OCI-LY3 (cell line): ENCODE measurements at regions not wholly inside any gene's neighbourhood (a gene's known extent, or its start where the extent isn't known, plus 50 kb on each side); places are given as distances from the start of the nearest gene placed in this dataset.

Source experiments
- H2AFZ ChIP-seq: fragments of 200-600, 300-600 bp; shearing (Covaris generic); 2 replicates; pipeline ENCODE4 v1.6.0; 2014; ENCODE audit warnings: antibody characterized with exemption, low read depth, low read length
- H3K27ac ChIP-seq: fragments of 200-600, 300-600 bp; sonication (generic); 2 replicates; pipeline ENCODE4 v1.5.1; 2014; ENCODE audit warnings: mild to moderate bottlenecking, low read length, moderate library complexity, mixed read lengths
- H3K27me3 ChIP-seq: fragments of 200-600, 300-600 bp; sonication (generic); 2 replicates; pipeline ENCODE4 v1.6.1; 2014; ENCODE audit warnings: low read depth, low read length, mixed read lengths
- H3K36me3 ChIP-seq: fragments of 200-600, 300-600 bp; sonication (generic); replicated peaks from 2 replicates; pipeline ENCODE3; 2014; ENCODE audit warnings: low read depth, low read length, mixed read lengths
- H3K4me1 ChIP-seq: fragments of 300-600, 200-600 bp; sonication (generic); 2 replicates; pipeline ENCODE4 v1.6.1; 2014; ENCODE audit warnings: low read length, mixed read lengths
- H3K4me2 ChIP-seq: fragments of 200-600, 300-600 bp; sonication (generic); 2 replicates; pipeline ENCODE4 v1.6.1; 2014; ENCODE audit warnings: low read length, mixed read lengths
- H3K4me3 ChIP-seq: fragments of 300-600, 200-600 bp; sonication (generic); 2 replicates; pipeline ENCODE4 v1.5.1; 2014; ENCODE audit warnings: antibody characterized with exemption, mild to moderate bottlenecking, low read length, moderate library complexity
- H3K79me2 ChIP-seq: fragments of 300-600, 200-600 bp; shearing (Covaris generic); 2 replicates; pipeline ENCODE4 v1.6.1; 2014; ENCODE audit warnings: mild to moderate bottlenecking, low read length, mixed read lengths
- H3K9ac ChIP-seq: fragments of 300-600, 200-600 bp; shearing (Covaris generic); 2 replicates; pipeline ENCODE4 v1.6.0; 2014; ENCODE audit warnings: mild to moderate bottlenecking, low read length, moderate library complexity
- H3K9me3 ChIP-seq: fragments of 200-600, 300-600 bp; shearing (Covaris generic); 2 replicates; pipeline ENCODE4 v1.6.1; 2014; ENCODE audit warnings: low read length, mixed read lengths; ENCODE audit not compliant: insufficient read depth
- H4K20me1 ChIP-seq: fragments of 200-600, 300-600 bp; sonication (generic); 2 replicates; pipeline ENCODE4 v1.6.1; 2016; ENCODE audit warnings: low read length, mixed read lengths; ENCODE audit not compliant: insufficient read depth
- EZH2phosphoT487 ChIP-seq: fragments of 200-600 bp; shearing (Covaris generic); IDR thresholded peaks from 2 replicates; pipeline ENCODE4 v1.6.1; 2018; ENCODE audit warnings: antibody characterized with exemption, mixed run types, low read depth
- TF ChIP-seq, protein P1 (sequence below): fragments of 200-600, 300-600 bp; sonication (generic); IDR thresholded peaks from 2 replicates; pipeline ENCODE4 v1.5.1; 2014; ENCODE audit warnings: antibody characterized with exemption, low read length, low read depth

- no peak overlapping the region for H3K4me2 ChIP-seq
- H3K36me3 ChIP-seq, result no peaks in the 10 kb centered on the region
- no peak overlapping the region for H3K9ac ChIP-seq
- H3K9me3 ChIP-seq, result no peaks in the 10 kb centered on the region
- H3K4me3 ChIP-seq, result no peak overlapping the region
- H2AFZ ChIP-seq, result no peak overlapping the region
- H3K4me1 ChIP-seq, result no peaks in the 10 kb centered on the region
- TF ChIP-seq, protein P1, sequence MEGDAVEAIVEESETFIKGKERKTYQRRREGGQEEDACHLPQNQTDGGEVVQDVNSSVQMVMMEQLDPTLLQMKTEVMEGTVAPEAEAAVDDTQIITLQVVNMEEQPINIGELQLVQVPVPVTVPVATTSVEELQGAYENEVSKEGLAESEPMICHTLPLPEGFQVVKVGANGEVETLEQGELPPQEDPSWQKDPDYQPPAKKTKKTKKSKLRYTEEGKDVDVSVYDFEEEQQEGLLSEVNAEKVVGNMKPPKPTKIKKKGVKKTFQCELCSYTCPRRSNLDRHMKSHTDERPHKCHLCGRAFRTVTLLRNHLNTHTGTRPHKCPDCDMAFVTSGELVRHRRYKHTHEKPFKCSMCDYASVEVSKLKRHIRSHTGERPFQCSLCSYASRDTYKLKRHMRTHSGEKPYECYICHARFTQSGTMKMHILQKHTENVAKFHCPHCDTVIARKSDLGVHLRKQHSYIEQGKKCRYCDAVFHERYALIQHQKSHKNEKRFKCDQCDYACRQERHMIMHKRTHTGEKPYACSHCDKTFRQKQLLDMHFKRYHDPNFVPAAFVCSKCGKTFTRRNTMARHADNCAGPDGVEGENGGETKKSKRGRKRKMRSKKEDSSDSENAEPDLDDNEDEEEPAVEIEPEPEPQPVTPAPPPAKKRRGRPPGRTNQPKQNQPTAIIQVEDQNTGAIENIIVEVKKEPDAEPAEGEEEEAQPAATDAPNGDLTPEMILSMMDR, result no peak
- TF ChIP-seq EZH2phosphoT487, result no peak
- H3K79me2 ChIP-seq, result no peaks in the 10 kb centered on the region
- H3K27ac ChIP-seq, result no peak overlapping the region
- H3K27me3 ChIP-seq, result peaks cover 12% of the 10 kb centered on the region; the same call in 1 of the 2 replicates
- H4K20me1 ChIP-seq, result no peaks in the 10 kb centered on the region
These were observed 295.3 kb downstream of the SP3 start for GRCh38 chr2:173669888-173670287.

GRCh38 chr2:173672573-173673340 lies 292.4 kb downstream of the SP3 start:
- no peak for TF ChIP-seq EZH2phosphoT487
- TF ChIP-seq, protein P1, result no peak
- no peaks in the 10 kb centered on the region for H3K4me1 ChIP-seq

DNA sequence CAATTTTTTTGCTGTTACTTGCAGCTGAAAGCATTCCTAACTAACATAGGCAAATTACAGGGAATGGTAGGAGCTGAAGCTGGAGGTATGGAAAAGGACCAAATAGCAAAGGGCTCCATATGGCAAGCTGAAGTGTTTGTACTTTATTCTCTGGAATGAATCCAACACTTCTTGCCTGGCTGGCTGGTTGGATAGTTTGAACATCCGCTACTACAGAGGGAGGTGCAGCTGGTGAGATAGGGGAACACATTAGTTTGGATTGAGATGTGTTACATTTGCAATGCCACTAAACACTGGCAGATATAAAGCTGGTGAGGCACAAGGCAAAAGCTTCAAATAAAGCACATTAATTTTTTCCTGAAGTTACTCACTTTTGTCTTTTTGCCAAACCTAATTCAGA lies 291.5 kb downstream of the SP3 start:
- Histone ChIP-seq H2AFZ (no peak overlapping the region), H3K36me3 (no peaks in the 10 kb centered on the region), H4K20me1 (no peaks in the 10 kb centered on the region), H3K9me3 (no peaks in the 10 kb centered on the region), H3K27ac (no peak overlapping the region), H3K4me2 (no peak overlapping the region), H3K27me3 (peaks cover 15% of the 10 kb centered on the region), H3K4me3 (no peak overlapping the region), H3K9ac (no peak overlapping the region), H3K4me1 (no peaks in the 10 kb centered on the region), H3K79me2 (no peaks in the 10 kb centered on the region)
- no peak for TF ChIP-seq EZH2phosphoT487
- TF ChIP-seq, protein P1, result no peak

More at GRCh38 chr2:173672573-173673340, 292.4 kb downstream of the SP3 start:
- Histone ChIP-seq H3K4me2 (no peak overlapping the region), H3K36me3 (no peaks in the 10 kb centered on the region), H2AFZ (no peak overlapping the region), H3K9me3 (no peaks in the 10 kb centered on the region), H3K4me3 (no peak overlapping the region), H3K27ac (no peak overlapping the region), H4K20me1 (no peaks in the 10 kb centered on the region), H3K27me3 (peaks cover 9% of the 10 kb centered on the region; the same call in 1 of the 2 replicates), H3K9ac (no peak overlapping the region), H3K79me2 (no peaks in the 10 kb centered on the region)

DNA sequence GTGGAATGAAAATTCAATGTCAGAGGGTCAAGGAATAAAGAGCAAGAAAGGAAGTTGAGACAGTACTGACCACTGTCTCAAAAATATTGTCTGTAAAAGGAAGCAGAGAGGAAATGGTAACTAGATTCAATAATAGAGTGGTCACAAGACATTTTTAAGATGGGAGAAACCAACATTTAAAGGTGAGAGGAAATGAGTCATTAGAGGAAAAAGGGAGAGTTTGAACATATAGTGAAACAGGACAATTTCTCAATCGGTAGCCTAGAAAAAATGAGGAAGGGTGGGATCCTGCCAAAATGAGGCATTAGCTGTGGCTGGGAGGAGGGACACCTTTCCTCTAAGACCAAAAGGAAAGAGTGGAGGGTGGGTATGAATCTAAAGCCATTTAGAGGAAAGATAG lies 288.5 kb downstream of the SP3 start:
- no peaks in the 10 kb centered on the region for H4K20me1 ChIP-seq
- H3K9ac ChIP-seq, result no peak overlapping the region
- no peaks in the 10 kb centered on the region for H3K9me3 ChIP-seq
- no peaks in the 10 kb centered on the region for H3K79me2 ChIP-seq
- H3K36me3 ChIP-seq, result no peaks in the 10 kb centered on the region
- H3K27ac ChIP-seq, result no peak overlapping the region
- H3K4me2 ChIP-seq, result no peak overlapping the region
- no peak overlapping the region for H3K4me3 ChIP-seq
- TF ChIP-seq, protein P1, result no peak
- no peak for TF ChIP-seq EZH2phosphoT487
- no peak overlapping the region for H2AFZ ChIP-seq
- H3K4me1 ChIP-seq, result no peaks in the 10 kb centered on the region
- H3K27me3 ChIP-seq, result peaks cover 18% of the 10 kb centered on the region
